GM23338 (cell line): ENCODE measurements at regions not wholly inside any gene's neighbourhood (a gene's known extent, or its start where the extent isn't known, plus 50 kb on each side); places are given as distances from the start of the nearest gene placed in this dataset.

ENCODE experiments used
- ATAC-seq: fragments of 200-7000 bp; cut with Tn5 transposase; 3 replicates; pipeline ENCODE4 v1.9.1; 2020
- DNase-seq: peaks from one replicate; pipeline ENCODE4 v3.0.0-alpha.2; 2015; ENCODE audit warnings: low spot score
- H2AFZ ChIP-seq: fragments of 200-600 bp; sonication (generic); 2 replicates; pipeline ENCODE4 v1.8.0; 2016; ENCODE audit warnings: antibody characterized with exemption, mild to moderate bottlenecking, moderate library complexity
- H3F3A ChIP-seq: fragments of 200-600 bp; sonication (generic); replicated peaks from 2 replicates; pipeline ENCODE4 v1.8.0; 2017; ENCODE audit warnings: antibody characterized with exemption, mixed run types, low read depth
- H3K27ac ChIP-seq: fragments of 200-600 bp; sonication (generic); 2 replicates; pipeline ENCODE4 v1.6.1; 2016; ENCODE audit warnings: low read depth
- H3K27me3 ChIP-seq: fragments of 200-600 bp; sonication (generic); 2 replicates; pipeline ENCODE4 v1.8.0; 2016; ENCODE audit warnings: mild to moderate bottlenecking, mixed run types, moderate library complexity; ENCODE audit not compliant: insufficient read depth
- H3K36me3 ChIP-seq: fragments of 200-600 bp; sonication (generic); 2 replicates; pipeline ENCODE4 v1.8.0; 2016; ENCODE audit warnings: mild to moderate bottlenecking; ENCODE audit not compliant: insufficient read depth
- H3K4me1 ChIP-seq: fragments of 200-600 bp; sonication (generic); 2 replicates; pipeline ENCODE4 v1.8.0; 2016; ENCODE audit warnings: mild to moderate bottlenecking, moderate library complexity; ENCODE audit not compliant: insufficient read depth
- H3K4me2 ChIP-seq: fragments of 200-600 bp; sonication (generic); 2 replicates; pipeline ENCODE4 v1.7.1; 2017; ENCODE audit warnings: mixed run types
- H3K4me3 ChIP-seq: fragments of 200-600 bp; sonication (generic); 2 replicates; pipeline ENCODE4 v1.6.1; 2016; ENCODE audit warnings: mixed run types
- H3K79me2 ChIP-seq: fragments of 200-600 bp; sonication (generic); replicated peaks from 2 replicates; pipeline ENCODE4 v1.8.0; 2017; ENCODE audit warnings: mild to moderate bottlenecking; ENCODE audit not compliant: insufficient read depth
- H3K9me2 ChIP-seq: fragments of 200-600 bp; sonication (generic); 2 replicates; pipeline ENCODE4 v1.8.0; 2017; ENCODE audit not compliant: insufficient read depth
- H4K20me1 ChIP-seq: fragments of 200-600 bp; sonication (generic); replicated peaks from 2 replicates; pipeline ENCODE4 v1.8.0; 2017; ENCODE audit warnings: mild to moderate bottlenecking; ENCODE audit not compliant: insufficient read depth
- H3K27ac Mint-ChIP-seq: 2 replicates; pipeline ENCODE4 v1.8.0; 2020; ENCODE audit warnings: inconsistent platforms, mild to moderate bottlenecking, moderate library complexity, mixed read lengths
- H3K27me3 Mint-ChIP-seq: 3 replicates; pipeline ENCODE4 v1.8.0; 2022; ENCODE audit warnings: low read depth, mild to moderate bottlenecking, moderate library complexity, mixed read lengths, inconsistent platforms; ENCODE audit not compliant: insufficient read depth, poor library complexity
- H3K36me3 Mint-ChIP-seq: 3 replicates; pipeline ENCODE4 v1.8.0; 2021; ENCODE audit warnings: low read depth, mild to moderate bottlenecking, inconsistent platforms, moderate library complexity, mixed read lengths
- H3K4me1 Mint-ChIP-seq: 3 replicates; pipeline ENCODE4 v1.8.0; 2020; ENCODE audit warnings: mild to moderate bottlenecking, inconsistent platforms, mixed read lengths
- H3K4me3 Mint-ChIP-seq: 3 replicates; pipeline ENCODE4 v1.8.0; 2021; ENCODE audit warnings: moderate library complexity, mild to moderate bottlenecking, inconsistent platforms, mixed read lengths
- H3K9me3 Mint-ChIP-seq: 3 replicates; pipeline ENCODE4 v1.8.0; 2020; ENCODE audit warnings: moderate library complexity, mild to moderate bottlenecking, inconsistent platforms, mixed read lengths
- CREB1 ChIP-seq: fragments of 250-450 bp; sonication (Bioruptor Pico); IDR thresholded peaks from 2 replicates; pipeline ENCODE4 v1.5.0; 2020; ENCODE audit warnings: low read depth, mild to moderate bottlenecking, moderate library complexity
- CTCF ChIP-seq, 2 experiments: fragments of 200-600 bp in 1 of 2; sonication (generic) in 1 of 2; conservative IDR thresholded peaks; 2 replicates each; pipeline versions ENCODE4 v1.5.1 to v1.6.1; 2016 to 2017; ENCODE audit warnings: antibody characterized with exemption in 2 of 2, low read depth in 2 of 2, mild to moderate bottlenecking in 2 of 2, moderate library complexity in 1 of 2
- ETS1 ChIP-seq: IDR thresholded peaks from 2 replicates; pipeline ENCODE4 v1.6.1; 2016; ENCODE audit warnings: antibody characterized with exemption
- EZH2 ChIP-seq: fragments of 200-600 bp; sonication (generic); IDR thresholded peaks from one replicate; pipeline ENCODE4 v1.8.0; 2017; ENCODE audit warnings: antibody characterized with exemption, mild to moderate bottlenecking, low read depth; ENCODE audit not compliant: unreplicated experiment
- EZH2phosphoT487 ChIP-seq: fragments of 200-600 bp; sonication (generic); IDR thresholded peaks from one replicate; pipeline ENCODE4 v1.8.1; 2018; ENCODE audit warnings: antibody characterized with exemption; ENCODE audit not compliant: unreplicated experiment
- JUNB ChIP-seq: IDR thresholded peaks from one replicate; pipeline ENCODE4 v1.6.1; 2016; ENCODE audit warnings: antibody characterized with exemption; ENCODE audit not compliant: unreplicated experiment
- NANOG ChIP-seq: IDR thresholded peaks from 2 replicates; pipeline ENCODE4 v1.6.1; 2016; ENCODE audit warnings: antibody characterized with exemption, borderline replicate concordance
- POLR2AphosphoS5 ChIP-seq: IDR thresholded peaks from 2 replicates; pipeline ENCODE4 v1.6.1; 2016; ENCODE audit warnings: antibody characterized with exemption, low read depth
- STAT1 ChIP-seq: IDR thresholded peaks from one replicate; pipeline ENCODE4 v1.6.1; 2016; ENCODE audit warnings: antibody characterized with exemption; ENCODE audit not compliant: unreplicated experiment
- ZNF331 ChIP-seq: fragments of 250-450 bp; sonication (Bioruptor Pico); IDR thresholded peaks from 2 replicates; pipeline ENCODE4 v1.5.0; 2020; ENCODE audit warnings: low read depth, mild to moderate bottlenecking, moderate library complexity
- ZNF462 ChIP-seq: fragments of 250-450 bp; sonication (Bioruptor Pico); IDR thresholded peaks from 2 replicates; pipeline ENCODE4 v1.5.0; 2020; ENCODE audit warnings: mild to moderate bottlenecking, moderate library complexity

DNA sequence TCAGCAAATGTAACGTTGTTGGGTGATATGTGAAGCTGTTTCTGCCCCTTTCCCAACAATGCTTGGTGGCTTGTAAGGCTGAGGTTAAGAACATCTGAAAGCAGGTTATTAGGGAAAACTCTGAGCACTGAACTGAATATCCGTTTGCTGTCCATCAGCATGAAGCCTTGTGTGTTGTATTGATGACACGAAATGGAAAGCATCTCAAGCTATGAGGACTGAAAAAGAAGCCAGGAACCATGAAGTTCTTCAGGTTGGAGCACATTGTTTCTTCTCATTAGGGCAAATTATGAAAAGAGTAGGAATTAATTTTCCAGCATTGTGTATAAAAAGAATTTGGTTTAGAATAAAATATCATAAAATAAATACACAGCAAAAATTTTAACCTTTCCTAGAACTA is 106.8 kb downstream of the IZUMO3 start:
- H3F3A ChIP-seq = no peaks in the 10 kb centered on the region
- no peak overlapping the region for H3K27ac ChIP-seq
- Mint-ChIP-seq H3K9me3 (peaks cover 2% of the 10 kb centered on the region; the same call in 1 of the 3 replicates), H3K27me3 (no peaks in the 10 kb centered on the region), H3K4me3 (no peak overlapping the region), H3K4me1 (peaks cover 6% of the 10 kb centered on the region; the same call in 2 of the 3 replicates), H3K27ac (no peak overlapping the region), H3K36me3 (no peaks in the 10 kb centered on the region)
- H3K79me2 ChIP-seq = no peaks in the 10 kb centered on the region
- no peaks in the 10 kb centered on the region for H3K27me3 ChIP-seq
- ATAC-seq (no peak), DNase-seq (no peak)
- H3K4me3 ChIP-seq = no peak overlapping the region
- no peak for TF ChIP-seq POLR2AphosphoS5
- TF ChIP-seq EZH2phosphoT487 = no peak
- TF ChIP-seq JUNB = no peak
- no peak overlapping the region for H3K4me2 ChIP-seq
- H3K36me3 ChIP-seq = no peaks in the 10 kb centered on the region
- H3K9me2 ChIP-seq = 0 out of 2 replicates have a peak, but pooled peaks cover 3% of the 10 kb centered on the region
- no peaks in the 10 kb centered on the region for H3K4me1 ChIP-seq
- H4K20me1 ChIP-seq = no peaks in the 10 kb centered on the region
- H2AFZ ChIP-seq = no peak overlapping the region

GRCh38 chr9:24436761-24437160 is 108.9 kb downstream of the IZUMO3 start:
- Histone ChIP-seq H3F3A (no peaks in the 10 kb centered on the region), H3K27me3 (no peaks in the 10 kb centered on the region), H4K20me1 (no peaks in the 10 kb centered on the region), H3K4me1 (no peaks in the 10 kb centered on the region), H3K79me2 (no peaks in the 10 kb centered on the region), H3K27ac (peak overlapping the region; percentile 64), H3K9me2 (no peaks in the 10 kb centered on the region), H3K4me3 (no peak overlapping the region), H3K36me3 (no peaks in the 10 kb centered on the region), H3K4me2 (no peak overlapping the region), H2AFZ (no peak overlapping the region)
- Mint-ChIP-seq H3K9me3 (peaks cover 2% of the 10 kb centered on the region; the same call in 1 of the 3 replicates), H3K36me3 (no peaks in the 10 kb centered on the region), H3K4me3 (no peak overlapping the region), H3K4me1 (peaks cover 6% of the 10 kb centered on the region; the same call in 2 of the 3 replicates), H3K27me3 (no peaks in the 10 kb centered on the region), H3K27ac (peak overlapping the region; percentile 22; the same call in 1 of the 2 replicates)
- ATAC-seq = peak; percentile 84
- DNase-seq = peak; percentile 83
- TF ChIP-seq CTCF (conservative IDR thresholded peaks at IDR 0.05; ENCODE audit: low read depth in 2 of 2) (no peak), STAT1 (no peak), JUNB (no peak), ETS1 (no peak), POLR2AphosphoS5 (no peak), ZNF462 (no peak), ZNF331 (CRISPR knock-in tag) (no peak), EZH2 (no peak), EZH2phosphoT487 (no peak), CREB1 (CRISPR knock-in tag) (no peak), NANOG (no peak)
